Activated CD4-positive, alpha-beta T cell treated with anti-CD3 and anti-CD28 coated beads, Interleukin-2, Interleukin-4, amounts not matched to agents 100 ng/mL and 50 ng/mL, durations not matched to agents 16 hours and 8 hours (primary cell): ENCODE measurements at regions not wholly inside any gene's neighbourhood (a gene's known extent, or its start where the extent isn't known, plus 50 kb on each side); places are given as distances from the start of the nearest gene placed in this dataset.

ENCODE experiments used
- DNase-seq: peaks from one replicate; pipeline ENCODE4 v3.0.0-alpha.2; 2020; ENCODE audit warnings: low spot score

GRCh38 chr12:94031763-94032162, 116.6 kb upstream of the PLXNC1 start:
- no peak for DNase-seq

- no peak for DNase-seq
These were observed 116.0 kb upstream of the PLXNC1 start for GRCh38 chr12:94032368-94032767.

GRCh38 chr12:94033101-94033500, 115.3 kb upstream of the PLXNC1 start:
- no peak for DNase-seq

GRCh38 chr12:94033784-94034183, 114.6 kb upstream of the PLXNC1 start:
- no peak for DNase-seq

- DNase-seq, result no peak
These were observed 110.9 kb upstream of the PLXNC1 start for GRCh38 chr12:94037444-94037843.

GRCh38 chr12:94038605-94039004, 109.8 kb upstream of the PLXNC1 start:
- DNase-seq, result no peak

- no peak for DNase-seq
These were observed 109.1 kb upstream of the PLXNC1 start for GRCh38 chr12:94039199-94039840.

GRCh38 chr12:94039914-94040313, 108.5 kb upstream of the PLXNC1 start:
- no peak for DNase-seq

- DNase-seq, result no peak
These were observed 106.5 kb upstream of the PLXNC1 start for GRCh38 chr12:94041850-94042249.

GRCh38 chr12:94042321-94042720, 106.1 kb upstream of the PLXNC1 start:
- DNase-seq, result no peak

GRCh38 chr12:94046626-94047410, 101.6 kb upstream of the PLXNC1 start:
- no peak for DNase-seq

- DNase-seq, result no peak
These were observed 100.4 kb upstream of the PLXNC1 start for GRCh38 chr12:94047781-94048567.

- DNase-seq, result no peak
These were observed 99.6 kb upstream of the PLXNC1 start for GRCh38 chr12:94048757-94049156.

GRCh38 chr12:94049718-94050117, 98.7 kb upstream of the PLXNC1 start:
- DNase-seq, result no peak

- no peak for DNase-seq
These were observed 94.7 kb upstream of the PLXNC1 start for GRCh38 chr12:94053676-94054075.

- DNase-seq, result no peak
These were observed 92.8 kb upstream of the PLXNC1 start for GRCh38 chr12:94055528-94055927.

- DNase-seq, result no peak
These were observed 91.8 kb upstream of the PLXNC1 start for GRCh38 chr12:94056419-94057158.

GRCh38 chr12:94057262-94058151, 90.9 kb upstream of the PLXNC1 start:
- DNase-seq, result no peak

- DNase-seq, result no peak
These were observed 88.7 kb upstream of the PLXNC1 start for GRCh38 chr12:94059394-94060368.

GRCh38 chr12:94062194-94062593, 86.2 kb upstream of the PLXNC1 start:
- DNase-seq, result no peak
